Glutamatergic neuron (in vitro differentiated cells): ENCODE measurements at regions not wholly inside any gene's neighbourhood (a gene's known extent, or its start where the extent isn't known, plus 50 kb on each side); places are given as distances from the start of the nearest gene placed in this dataset.
"Not testable (repeated sequence)": the region's sequence is repeated elsewhere in the genome, so short reads cannot be mapped to it uniquely, and the experiment has no call there.

Experiments
- DNase-seq: peaks from one replicate; pipeline ENCODE4 v3.0.0; 2022
- H3K27ac Mint-ChIP-seq: one replicate; pipeline ENCODE4 v1.8.0; 2020; ENCODE audit warnings: mild to moderate bottlenecking, mixed read lengths, inconsistent platforms; ENCODE audit not compliant: unreplicated experiment
- H3K27me3 Mint-ChIP-seq: one replicate; pipeline ENCODE4 v1.8.0; 2020; ENCODE audit warnings: mild to moderate bottlenecking, moderate library complexity, mixed read lengths, inconsistent platforms; ENCODE audit not compliant: unreplicated experiment
- H3K36me3 Mint-ChIP-seq: one replicate; pipeline ENCODE4 v1.8.0; 2020; ENCODE audit warnings: mild to moderate bottlenecking, mixed read lengths, inconsistent platforms; ENCODE audit not compliant: unreplicated experiment
- H3K4me1 Mint-ChIP-seq: one replicate; pipeline ENCODE4 v1.8.0; 2020; ENCODE audit warnings: mild to moderate bottlenecking, low read depth, mixed read lengths, inconsistent platforms; ENCODE audit not compliant: unreplicated experiment
- H3K4me3 Mint-ChIP-seq: one replicate; pipeline ENCODE4 v1.8.0; 2020; ENCODE audit warnings: mild to moderate bottlenecking, mixed read lengths, inconsistent platforms; ENCODE audit not compliant: unreplicated experiment
- H3K9me3 Mint-ChIP-seq: one replicate; pipeline ENCODE4 v1.8.0; 2020; ENCODE audit warnings: mild to moderate bottlenecking, moderate library complexity, mixed read lengths, inconsistent platforms; ENCODE audit not compliant: unreplicated experiment
- TF ChIP-seq, protein P1 (sequence below): fragments of 200-600 bp; sonication (generic); IDR thresholded peaks from one replicate; pipeline ENCODE4 v1.5.0; 2021; ENCODE audit not compliant: partially characterized antibody, unreplicated experiment

GRCh38 chr14:103190741-103191140 is 67.5 kb downstream of the TNFAIP2 start:
- no peak for DNase-seq
- Mint-ChIP-seq H3K27ac (no peak overlapping the region), H3K36me3 (peaks cover 24% of the 10 kb centered on the region), H3K4me3 (no peak overlapping the region), H3K27me3 (peaks cover 22% of the 10 kb centered on the region), H3K9me3 (peaks cover 7% of the 10 kb centered on the region), H3K4me1 (peaks cover 12% of the 10 kb centered on the region)
- TF ChIP-seq, protein P1, sequence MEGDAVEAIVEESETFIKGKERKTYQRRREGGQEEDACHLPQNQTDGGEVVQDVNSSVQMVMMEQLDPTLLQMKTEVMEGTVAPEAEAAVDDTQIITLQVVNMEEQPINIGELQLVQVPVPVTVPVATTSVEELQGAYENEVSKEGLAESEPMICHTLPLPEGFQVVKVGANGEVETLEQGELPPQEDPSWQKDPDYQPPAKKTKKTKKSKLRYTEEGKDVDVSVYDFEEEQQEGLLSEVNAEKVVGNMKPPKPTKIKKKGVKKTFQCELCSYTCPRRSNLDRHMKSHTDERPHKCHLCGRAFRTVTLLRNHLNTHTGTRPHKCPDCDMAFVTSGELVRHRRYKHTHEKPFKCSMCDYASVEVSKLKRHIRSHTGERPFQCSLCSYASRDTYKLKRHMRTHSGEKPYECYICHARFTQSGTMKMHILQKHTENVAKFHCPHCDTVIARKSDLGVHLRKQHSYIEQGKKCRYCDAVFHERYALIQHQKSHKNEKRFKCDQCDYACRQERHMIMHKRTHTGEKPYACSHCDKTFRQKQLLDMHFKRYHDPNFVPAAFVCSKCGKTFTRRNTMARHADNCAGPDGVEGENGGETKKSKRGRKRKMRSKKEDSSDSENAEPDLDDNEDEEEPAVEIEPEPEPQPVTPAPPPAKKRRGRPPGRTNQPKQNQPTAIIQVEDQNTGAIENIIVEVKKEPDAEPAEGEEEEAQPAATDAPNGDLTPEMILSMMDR, result no peak

GRCh38 chr14:103191844-103192243 is 68.6 kb downstream of the TNFAIP2 start:
- H3K4me3 Mint-ChIP-seq, result no peak overlapping the region
- no peak overlapping the region for H3K27ac Mint-ChIP-seq
- H3K4me1 Mint-ChIP-seq, result peaks cover 12% of the 10 kb centered on the region
- no peak for DNase-seq
- H3K27me3 Mint-ChIP-seq, result peaks cover 19% of the 10 kb centered on the region
- H3K36me3 Mint-ChIP-seq, result peaks cover 24% of the 10 kb centered on the region
- TF ChIP-seq, protein P1, result no peak
- peaks cover 10% of the 10 kb centered on the region for H3K9me3 Mint-ChIP-seq

DNA sequence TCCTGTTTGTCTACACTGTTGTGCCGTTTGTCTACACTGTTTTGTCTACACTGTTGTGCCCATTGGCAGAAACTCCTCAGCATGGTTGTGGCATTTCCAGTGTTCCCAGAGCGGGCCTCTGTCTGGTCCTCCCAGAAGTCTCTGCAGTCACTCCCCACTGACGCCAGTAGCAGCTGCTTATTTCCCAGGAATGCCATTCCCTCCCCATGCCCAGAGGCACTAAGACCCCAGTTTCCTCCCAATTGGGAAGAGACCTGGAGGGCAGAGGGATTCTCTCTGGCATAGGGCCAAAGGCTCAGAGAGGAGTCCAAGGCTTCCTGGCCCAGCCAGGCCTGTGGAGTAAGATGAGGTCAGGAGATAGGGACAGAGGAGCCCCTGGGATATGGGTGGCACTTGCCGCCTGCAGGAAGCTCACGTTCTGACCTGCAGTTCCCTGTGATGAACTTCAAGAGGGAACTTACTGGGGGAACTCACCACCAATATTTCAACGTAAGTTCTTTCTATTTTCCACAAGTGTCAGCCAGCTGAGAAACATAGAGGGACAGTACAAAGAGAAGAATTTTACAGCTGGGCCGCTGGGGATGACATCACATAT is 69.1 kb downstream of the TNFAIP2 start:
- peaks cover 19% of the 10 kb centered on the region for H3K27me3 Mint-ChIP-seq
- TF ChIP-seq, protein P1, result no peak
- H3K27ac Mint-ChIP-seq, result no peak overlapping the region
- DNase-seq, result no peak
- H3K4me3 Mint-ChIP-seq, result no peak overlapping the region
- peaks cover 23% of the 10 kb centered on the region for H3K36me3 Mint-ChIP-seq
- peaks cover 10% of the 10 kb centered on the region for H3K4me1 Mint-ChIP-seq
- peaks cover 10% of the 10 kb centered on the region for H3K9me3 Mint-ChIP-seq

DNA sequence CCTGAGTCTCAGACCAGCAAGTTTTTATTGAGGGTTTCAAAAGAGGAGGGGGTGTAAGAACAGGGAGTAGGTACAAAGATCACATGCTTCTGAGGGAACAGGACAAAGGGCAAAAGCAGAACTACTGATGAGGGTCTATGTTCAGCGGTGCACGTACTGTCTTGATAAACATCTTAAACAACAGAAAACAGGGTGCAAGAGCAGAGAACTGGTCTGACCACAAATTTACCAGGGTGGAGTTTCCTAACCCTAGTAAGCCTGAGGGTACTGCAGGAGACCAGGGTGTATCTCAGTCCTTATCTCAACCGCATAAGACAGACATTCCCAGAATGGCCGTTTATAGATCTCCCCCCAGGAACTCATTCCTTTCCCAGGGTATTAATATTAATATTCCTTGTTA is 69.6 kb downstream of the TNFAIP2 start:
- H3K4me3 Mint-ChIP-seq, H3K9me3 Mint-ChIP-seq, DNase-seq, H3K27ac Mint-ChIP-seq: not testable (repeated sequence)
- peaks cover 17% of the 10 kb centered on the region for H3K27me3 Mint-ChIP-seq
- peaks cover 10% of the 10 kb centered on the region for H3K4me1 Mint-ChIP-seq
- peaks cover 19% of the 10 kb centered on the region for H3K36me3 Mint-ChIP-seq

DNA sequence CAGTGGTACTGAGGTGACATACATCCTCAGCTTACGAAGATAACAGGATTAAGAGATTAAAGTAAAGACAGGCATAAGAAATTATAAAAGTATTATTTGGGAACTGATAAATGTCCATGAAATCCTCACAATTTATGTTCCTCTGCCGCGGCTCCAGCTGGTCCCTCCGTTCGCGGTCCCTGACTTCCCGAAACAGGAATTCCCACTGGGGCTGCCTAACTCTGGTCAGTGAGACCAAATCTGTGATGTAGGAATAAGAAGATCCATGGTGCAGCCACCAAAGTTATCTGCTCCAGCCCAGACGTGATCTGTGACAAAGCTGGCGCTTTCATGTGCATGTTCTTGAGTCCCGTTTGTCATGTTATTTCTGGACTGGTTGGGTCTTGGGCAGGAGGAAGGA is 70.2 kb downstream of the TNFAIP2 start:
- Mint-ChIP-seq H3K27me3 (peaks cover 13% of the 10 kb centered on the region), H3K4me1 (peaks cover 10% of the 10 kb centered on the region), H3K36me3 (peaks cover 15% of the 10 kb centered on the region)
- not testable (repeated sequence) for H3K9me3 Mint-ChIP-seq, H3K27ac Mint-ChIP-seq, DNase-seq, H3K4me3 Mint-ChIP-seq

DNA sequence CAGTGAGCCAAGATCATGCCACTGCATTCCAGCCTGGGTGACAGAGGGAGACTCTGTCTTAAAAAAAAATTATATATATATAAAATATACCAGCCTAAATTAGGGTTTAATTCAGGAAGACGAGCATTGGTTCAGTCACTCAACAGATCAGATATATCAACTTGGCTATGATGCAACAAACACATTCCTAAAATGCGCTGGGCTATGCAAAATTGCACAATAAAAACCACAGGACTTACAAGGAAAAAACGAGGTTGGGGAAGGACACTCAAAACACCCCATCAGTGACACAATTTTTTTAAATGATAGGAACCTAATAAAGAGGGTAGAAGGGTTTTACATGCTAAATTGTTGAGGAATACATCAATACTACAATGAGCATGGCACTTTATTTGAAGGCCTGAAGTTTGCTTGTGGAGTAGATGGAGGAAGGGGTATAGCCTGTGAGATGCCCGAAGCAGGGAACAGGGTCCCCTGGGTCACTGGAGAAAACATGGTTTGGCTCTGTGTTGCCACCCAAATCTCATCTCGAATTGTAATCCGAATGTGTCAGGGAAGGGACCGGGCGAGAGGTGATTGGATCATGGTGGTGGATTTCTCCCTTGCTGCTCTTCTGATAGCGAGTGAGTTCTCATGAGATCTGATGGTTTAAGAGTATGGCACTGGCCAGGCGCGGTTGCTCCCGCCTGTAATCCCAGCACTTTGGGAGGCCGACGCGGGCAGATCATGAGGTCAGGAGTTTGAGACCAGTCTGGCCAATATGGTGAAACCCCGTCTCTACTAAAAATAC is 71.2 kb downstream of the TNFAIP2 start:
- peaks cover 10% of the 10 kb centered on the region for H3K9me3 Mint-ChIP-seq
- no peak overlapping the region for H3K27ac Mint-ChIP-seq
- peaks cover 11% of the 10 kb centered on the region for H3K27me3 Mint-ChIP-seq
- no peak for DNase-seq
- H3K36me3 Mint-ChIP-seq, result peaks cover 15% of the 10 kb centered on the region
- TF ChIP-seq, protein P1, result no peak
- H3K4me3 Mint-ChIP-seq, result no peak overlapping the region
- H3K4me1 Mint-ChIP-seq, result peaks cover 10% of the 10 kb centered on the region
